K562 (cell line): ENCODE measurements at regions not wholly inside any gene's neighbourhood (a gene's known extent, or its start where the extent isn't known, plus 50 kb on each side); places are given as distances from the start of the nearest gene placed in this dataset.

ENCODE experiments used
- CEBPB ChIP-seq: fragments of 450-650 bp; IDR thresholded peaks from 2 replicates; pipeline ENCODE4 v1.6.1; 2016; ENCODE audit warnings: missing genetic modification characterization, missing compliant biosample characterization
- CTCF ChIP-seq, 3 experiments: IDR thresholded peaks in 2 of 3; conservative IDR thresholded peaks in 1 of 3; 2 replicates each; pipeline ENCODE4 v1.5.1; 2011 to 2012; ENCODE audit warnings: low read length in 3 of 3, mild to moderate bottlenecking in 3 of 3, control low read depth in 2 of 3, improper control_type of control experiment in 1 of 3, inconsistent platforms in 1 of 3, low read depth in 1 of 3, mixed read lengths in 1 of 3, moderate library complexity in 1 of 3; ENCODE audit not compliant: insufficient read depth in 2 of 3
- HMGXB4 ChIP-seq: sonication (generic); formaldehyde crosslinking; IDR thresholded peaks from 2 replicates; pipeline ENCODE4 v1.8.1; 2023; ENCODE audit warnings: mild to moderate bottlenecking, missing genetic modification reagents
- JUNB ChIP-seq: fragments of 450-650 bp; formaldehyde crosslinking; conservative IDR thresholded peaks from 2 replicates; pipeline ENCODE4 v1.4.0; 2020; ENCODE audit warnings: mild to moderate bottlenecking
- MAZ ChIP-seq, 2 experiments: fragments of 450-650 bp in 1 of 2; sonication (generic) in 1 of 2; formaldehyde crosslinking; IDR thresholded peaks in 1 of 2; conservative IDR thresholded peaks in 1 of 2; 2 replicates each; pipeline versions ENCODE4 v1.4.0 to v1.5.0; 2020; ENCODE audit warnings: mild to moderate bottlenecking in 1 of 2, missing genetic modification reagents in 1 of 2
- NONO ChIP-seq, 2 experiments: fragments of 200-400 bp in 1 of 2; fragments of 450-650 bp in 1 of 2; formaldehyde crosslinking in 1 of 2; IDR thresholded peaks; 2 replicates each; pipeline ENCODE4 v1.6.1; 2017; ENCODE audit warnings: low read depth in 2 of 2, mild to moderate bottlenecking in 2 of 2, moderate library complexity in 2 of 2, low read length in 1 of 2
- PTTG1 ChIP-seq: fragments of 450-650 bp; IDR thresholded peaks from 2 replicates; pipeline ENCODE4 v1.6.1; 2016; ENCODE audit warnings: low read depth, mild to moderate bottlenecking, missing genetic modification characterization, missing compliant biosample characterization
- RBM22 ChIP-seq: fragments of 200-400 bp; formaldehyde crosslinking; IDR thresholded peaks from 2 replicates; pipeline ENCODE4 v1.6.1; 2018; ENCODE audit warnings: low read length, low read depth; ENCODE audit not compliant: poor library complexity, severe bottlenecking
- REST ChIP-seq, 2 experiments: fragments of 450-650 bp; formaldehyde crosslinking in 1 of 2; IDR thresholded peaks; 2 replicates each; pipeline versions ENCODE4 v1.4.0 to v1.6.1; 2014 to 2020; ENCODE audit warnings: mild to moderate bottlenecking in 2 of 2, borderline replicate concordance in 1 of 2, low read depth in 1 of 2
- SMARCB1 ChIP-seq: IDR thresholded peaks from 2 replicates; pipeline ENCODE4 v1.6.1; 2011; ENCODE audit warnings: improper control_type of control experiment, low read depth; ENCODE audit not compliant: insufficient read length
- TAF1 ChIP-seq: IDR thresholded peaks from 2 replicates; pipeline ENCODE4 v1.6.1; 2011; ENCODE audit warnings: mild to moderate bottlenecking, low read length, moderate library complexity; ENCODE audit not compliant: insufficient read depth, control insufficient read depth, severe bottlenecking; ENCODE audit errors: extremely low read depth
- ZNF280B ChIP-seq: fragments of 250-450 bp; sonication (Bioruptor Pico); IDR thresholded peaks from 2 replicates; pipeline ENCODE4 v1.5.1; 2021; ENCODE audit warnings: mild to moderate bottlenecking

GRCh38 chr16:86635176-86635876, 57.0 kb downstream of the FOXL1 start:
- TF ChIP-seq REST (IDR thresholded peaks at IDR 0.05; ENCODE audit: borderline replicate concordance) = no peak
- no peak for TF ChIP-seq REST (CRISPR knock-in tag; IDR thresholded peaks at IDR 0.05; ENCODE audit: low read depth)
- no peak for TF ChIP-seq ZNF280B (CRISPR knock-in tag)
- no peak for TF ChIP-seq PTTG1 (tag)
- no peak for TF ChIP-seq CTCF (IDR thresholded peaks at IDR 0.05 in 2 of 3, conservative IDR thresholded peaks at IDR 0.05 in 1 of 3; ENCODE audit: insufficient read depth in 2 of 3, low read depth in 1 of 3, low read length in 3 of 3)
- TF ChIP-seq SMARCB1 = no peak
- TF ChIP-seq MAZ (CRISPR knock-in tag; conservative IDR thresholded peaks at IDR 0.05 in 1 of 2, IDR thresholded peaks at IDR 0.05 in 1 of 2) = no peak
- TF ChIP-seq CEBPB (tag) = no peak
- no peak for TF ChIP-seq RBM22
- no peak for TF ChIP-seq JUNB
- no peak for TF ChIP-seq HMGXB4 (CRISPR knock-in tag)
- TF ChIP-seq NONO (IDR thresholded peaks at IDR 0.05; ENCODE audit: low read depth in 2 of 2, low read length in 1 of 2) = no peak
- no peak for TF ChIP-seq TAF1
